ENCODE measurements at regions not wholly inside any gene's neighbourhood (a gene's known extent, or its start where the extent isn't known, plus 50 kb on each side); places are given as distances from the start of the nearest gene placed in this dataset.

DNA sequence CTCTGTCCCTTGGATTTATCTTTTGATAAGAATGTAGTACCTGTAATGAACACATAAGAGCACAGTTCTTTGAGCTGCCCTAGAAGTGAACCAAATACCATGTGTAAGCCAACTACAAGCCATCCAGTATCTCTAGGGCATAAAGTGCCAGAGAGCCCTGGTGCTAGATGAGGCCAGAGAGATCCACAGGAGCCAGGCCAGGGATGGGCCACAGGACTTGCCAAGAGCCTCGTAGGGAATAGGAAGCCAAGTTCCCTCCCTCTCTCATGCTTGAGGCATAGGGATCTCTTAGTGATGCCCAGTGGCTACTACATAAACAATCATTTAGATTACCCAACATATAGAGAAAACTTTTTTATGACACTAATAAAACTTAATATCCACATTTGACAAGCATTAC lies 64.8 kb upstream of the FAR1 start:
- TF ChIP-seq, protein P1, sequence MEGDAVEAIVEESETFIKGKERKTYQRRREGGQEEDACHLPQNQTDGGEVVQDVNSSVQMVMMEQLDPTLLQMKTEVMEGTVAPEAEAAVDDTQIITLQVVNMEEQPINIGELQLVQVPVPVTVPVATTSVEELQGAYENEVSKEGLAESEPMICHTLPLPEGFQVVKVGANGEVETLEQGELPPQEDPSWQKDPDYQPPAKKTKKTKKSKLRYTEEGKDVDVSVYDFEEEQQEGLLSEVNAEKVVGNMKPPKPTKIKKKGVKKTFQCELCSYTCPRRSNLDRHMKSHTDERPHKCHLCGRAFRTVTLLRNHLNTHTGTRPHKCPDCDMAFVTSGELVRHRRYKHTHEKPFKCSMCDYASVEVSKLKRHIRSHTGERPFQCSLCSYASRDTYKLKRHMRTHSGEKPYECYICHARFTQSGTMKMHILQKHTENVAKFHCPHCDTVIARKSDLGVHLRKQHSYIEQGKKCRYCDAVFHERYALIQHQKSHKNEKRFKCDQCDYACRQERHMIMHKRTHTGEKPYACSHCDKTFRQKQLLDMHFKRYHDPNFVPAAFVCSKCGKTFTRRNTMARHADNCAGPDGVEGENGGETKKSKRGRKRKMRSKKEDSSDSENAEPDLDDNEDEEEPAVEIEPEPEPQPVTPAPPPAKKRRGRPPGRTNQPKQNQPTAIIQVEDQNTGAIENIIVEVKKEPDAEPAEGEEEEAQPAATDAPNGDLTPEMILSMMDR (IDR thresholded peaks at IDR 0.05; ENCODE audit: insufficient read depth, low read depth, low read length) = no peak
- Histone ChIP-seq H3K36me3 (ENCODE audit: insufficient read depth, low read length) (no peaks in the 10 kb centered on the region), H3K9ac (ENCODE audit: low read length) (no peak overlapping the region), H3K9me3 (ENCODE audit: insufficient read depth, low read depth, low read length) (no peaks in the 10 kb centered on the region), H4K20me1 (ENCODE audit: insufficient read depth, low read length) (no peaks in the 10 kb centered on the region), H3K79me2 (ENCODE audit: insufficient read depth, low read length) (no peaks in the 10 kb centered on the region), H3K4me3 (ENCODE audit: insufficient read depth, low read depth, low read length) (no peak overlapping the region), H3K27me3 (ENCODE audit: insufficient read depth, low read length) (no peaks in the 10 kb centered on the region), H3K4me2 (ENCODE audit: low read length) (no peak overlapping the region), H3K4me1 (ENCODE audit: insufficient read depth, low read length) (no peaks in the 10 kb centered on the region), H2AFZ (ENCODE audit: low read depth, low read length) (no peak overlapping the region), H3K27ac (ENCODE audit: low read depth, low read length) (no peak overlapping the region)
- FAIRE-seq = no peak
- Mint-ChIP-seq H3K4me1 (ENCODE audit: low read depth, unreplicated experiment) (peaks cover 3% of the 10 kb centered on the region), H3K4me3 (ENCODE audit: unreplicated experiment) (no peak overlapping the region), H3K36me3 (ENCODE audit: low read depth, unreplicated experiment) (no peaks in the 10 kb centered on the region), H3K27ac (ENCODE audit: unreplicated experiment) (no peak overlapping the region), H3K27me3 (ENCODE audit: low read depth, unreplicated experiment) (no peaks in the 10 kb centered on the region), H3K9me3 (ENCODE audit: unreplicated experiment) (no peaks in the 10 kb centered on the region)
- DNase-seq (ENCODE audit: low read depth) = no peak

DNA sequence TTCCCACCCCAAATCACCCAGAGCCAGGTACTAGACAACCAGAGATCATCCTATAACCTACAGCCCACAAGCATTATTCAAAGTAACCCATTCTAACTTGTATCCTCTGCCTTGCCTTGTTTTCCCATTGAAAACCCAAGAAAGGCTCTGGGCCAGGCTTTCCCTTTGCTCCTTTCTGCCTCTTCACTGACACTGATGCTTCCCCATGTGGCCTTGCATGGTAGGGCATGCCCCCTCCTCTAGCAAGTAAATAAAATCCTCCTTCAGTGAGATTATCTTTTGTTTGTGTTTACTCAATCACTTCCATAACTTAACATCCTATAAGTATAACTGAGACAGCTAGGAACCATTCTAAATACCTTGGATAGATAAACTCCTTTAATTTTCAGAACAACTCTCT lies 65.6 kb upstream of the FAR1 start:
- FAIRE-seq = no peak
- no peak overlapping the region for H3K27ac Mint-ChIP-seq (ENCODE audit: unreplicated experiment)

DNA sequence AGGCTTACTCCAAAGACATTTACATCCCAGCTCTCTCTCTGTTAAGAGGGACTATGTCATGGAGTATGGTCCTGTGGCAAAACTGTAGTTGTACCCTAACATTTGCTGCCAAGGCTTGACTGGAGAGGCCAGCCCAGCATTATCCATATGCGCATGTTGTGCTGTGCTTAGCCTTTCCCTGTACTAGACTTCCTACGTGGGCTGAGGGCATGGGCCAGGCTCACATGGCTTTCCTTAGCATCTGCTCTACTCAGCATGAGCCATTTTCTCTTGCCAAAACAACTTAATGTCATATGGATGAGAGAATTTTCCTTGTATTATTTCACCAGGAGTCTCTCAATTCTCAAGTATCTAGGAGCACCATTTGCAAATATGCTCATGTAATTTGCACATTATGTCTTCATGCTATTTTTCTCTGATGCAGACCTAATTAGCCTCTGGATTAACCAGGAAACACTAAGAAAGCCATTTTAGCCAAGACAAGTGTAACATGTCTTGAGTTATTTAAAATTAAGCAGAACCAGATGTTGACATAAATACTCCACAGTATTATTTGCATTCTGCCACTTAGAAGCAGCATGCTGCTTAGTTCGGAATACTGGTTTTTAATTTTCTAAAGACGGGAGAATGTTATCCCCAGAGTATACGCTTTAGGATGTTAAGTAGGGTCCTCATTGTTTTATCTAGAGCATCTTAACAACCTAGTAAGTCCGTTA lies 71.7 kb upstream of the FAR1 start:
- H3K4me2 ChIP-seq (ENCODE audit: low read length) = no peak overlapping the region
- Mint-ChIP-seq H3K4me3 (ENCODE audit: unreplicated experiment) (no peak overlapping the region), H3K27ac (ENCODE audit: unreplicated experiment) (no peak overlapping the region), H3K36me3 (ENCODE audit: low read depth, unreplicated experiment) (no peaks in the 10 kb centered on the region), H3K27me3 (ENCODE audit: low read depth, unreplicated experiment) (no peaks in the 10 kb centered on the region), H3K9me3 (ENCODE audit: unreplicated experiment) (no peaks in the 10 kb centered on the region), H3K4me1 (ENCODE audit: low read depth, unreplicated experiment) (peaks cover 13% of the 10 kb centered on the region)
- no peaks in the 10 kb centered on the region for H3K27me3 ChIP-seq (ENCODE audit: insufficient read depth, low read length)
- no peak overlapping the region for H3K4me3 ChIP-seq (ENCODE audit: insufficient read depth, low read depth, low read length)
- H3K9ac ChIP-seq (ENCODE audit: low read length) = no peak overlapping the region
- H2AFZ ChIP-seq (ENCODE audit: low read depth, low read length) = no peak overlapping the region
- FAIRE-seq = no peak
- no peaks in the 10 kb centered on the region for H3K9me3 ChIP-seq (ENCODE audit: insufficient read depth, low read depth, low read length)
- no peaks in the 10 kb centered on the region for H3K36me3 ChIP-seq (ENCODE audit: insufficient read depth, low read length)
- H3K79me2 ChIP-seq (ENCODE audit: insufficient read depth, low read length) = no peaks in the 10 kb centered on the region
- no peaks in the 10 kb centered on the region for H4K20me1 ChIP-seq (ENCODE audit: insufficient read depth, low read length)
- no peak overlapping the region for H3K27ac ChIP-seq (ENCODE audit: low read depth, low read length)
- TF ChIP-seq EZH2 (IDR thresholded peaks at IDR 0.05; ENCODE audit: insufficient read depth, low read length) = no peak
- TF ChIP-seq, protein P1 (IDR thresholded peaks at IDR 0.05; ENCODE audit: insufficient read depth, low read depth, low read length) = no peak
- no peak for DNase-seq (ENCODE audit: low read depth)
- no peaks in the 10 kb centered on the region for H3K4me1 ChIP-seq (ENCODE audit: insufficient read depth, low read length)

More for the DNA sequence above, 65.6 kb upstream of the FAR1 start:
- Mint-ChIP-seq H3K4me1 (ENCODE audit: low read depth, unreplicated experiment) (peaks cover 3% of the 10 kb centered on the region), H3K27me3 (ENCODE audit: low read depth, unreplicated experiment) (no peaks in the 10 kb centered on the region), H3K36me3 (ENCODE audit: low read depth, unreplicated experiment) (no peaks in the 10 kb centered on the region), H3K4me3 (ENCODE audit: unreplicated experiment) (no peak overlapping the region), H3K9me3 (ENCODE audit: unreplicated experiment) (no peaks in the 10 kb centered on the region)
- Histone ChIP-seq H3K79me2 (ENCODE audit: insufficient read depth, low read length) (no peaks in the 10 kb centered on the region), H3K4me1 (ENCODE audit: insufficient read depth, low read length) (no peaks in the 10 kb centered on the region), H3K4me3 (ENCODE audit: insufficient read depth, low read depth, low read length) (no peak overlapping the region), H2AFZ (ENCODE audit: low read depth, low read length) (no peak overlapping the region), H3K36me3 (ENCODE audit: insufficient read depth, low read length) (no peaks in the 10 kb centered on the region), H3K27ac (ENCODE audit: low read depth, low read length) (no peak overlapping the region), H3K4me2 (ENCODE audit: low read length) (no peak overlapping the region), H3K27me3 (ENCODE audit: insufficient read depth, low read length) (no peaks in the 10 kb centered on the region), H4K20me1 (ENCODE audit: insufficient read depth, low read length) (no peaks in the 10 kb centered on the region), H3K9me3 (ENCODE audit: insufficient read depth, low read depth, low read length) (no peaks in the 10 kb centered on the region), H3K9ac (ENCODE audit: low read length) (no peak overlapping the region)
- no peak for DNase-seq (ENCODE audit: low read depth)
- TF ChIP-seq EZH2 (IDR thresholded peaks at IDR 0.05; ENCODE audit: insufficient read depth, low read length) = no peak
- TF ChIP-seq, protein P1 (IDR thresholded peaks at IDR 0.05; ENCODE audit: insufficient read depth, low read depth, low read length) = no peak

Data from astrocyte (in vitro differentiated cells and primary cell).